Stomach (tissue), 4 donors: ENCODE measurements at regions not wholly inside any gene's neighbourhood (a gene's known extent, or its start where the extent isn't known, plus 50 kb on each side); places are given as distances from the start of the nearest gene placed in this dataset.

Experiments
- POLR2A ChIP-seq, 4 donors: fragments of 450-650 bp; IDR thresholded peaks; one replicate each; pipeline ENCODE4 v1.6.1; 2016; ENCODE audit warnings: antibody characterized with exemption in 4 of 4, control low read depth in 2 of 4, mild to moderate bottlenecking in 1 of 4, moderate library complexity in 1 of 4
- POLR2AphosphoS5 ChIP-seq, 3 donors: sonication (generic); formaldehyde crosslinking; IDR thresholded peaks; one replicate each; pipeline ENCODE4 v1.6.1; 2016; ENCODE audit warnings: antibody characterized with exemption in 3 of 3

DNA sequence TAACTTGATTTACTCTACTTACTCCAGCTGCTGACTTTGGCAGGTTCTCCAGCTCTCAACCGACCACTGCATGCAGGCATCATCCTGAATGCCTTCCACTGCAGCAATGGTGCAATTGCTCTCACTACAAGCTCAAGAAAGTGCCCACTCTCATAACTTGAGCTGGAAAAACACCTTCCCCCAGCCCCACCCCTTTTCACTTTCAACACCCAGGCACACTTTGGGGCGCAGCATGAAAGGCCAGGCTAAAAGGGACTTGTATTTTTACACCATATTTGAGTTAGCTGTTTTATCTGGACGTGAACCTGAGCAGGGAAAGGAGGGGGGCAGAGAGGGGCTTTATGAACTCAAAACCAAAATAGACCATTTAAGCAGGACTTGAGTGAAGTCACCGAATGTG lies 274.5 kb downstream of the RAB28 start:
- TF ChIP-seq POLR2AphosphoS5 (IDR thresholded peaks at IDR 0.05) (no peak), POLR2A (IDR thresholded peaks at IDR 0.05) (no peak)
